ENCODE measurements at regions not wholly inside any gene's neighbourhood (a gene's known extent, or its start where the extent isn't known, plus 50 kb on each side); places are given as distances from the start of the nearest gene placed in this dataset.

GRCh38 chr15:77817434-77817833, 184.7 kb upstream of the LINGO1 start:
- Histone ChIP-seq H3K4me3 (ENCODE audit: low read length) (no peak overlapping the region), H3K36me3 (ENCODE audit: insufficient read depth, low read length) (no peaks in the 10 kb centered on the region), H3K9me3 (ENCODE audit: low read length) (no peaks in the 10 kb centered on the region), H3K4me1 (ENCODE audit: insufficient read depth, low read length) (no peaks in the 10 kb centered on the region), H3K27ac (ENCODE audit: low read depth, low read length) (no peak overlapping the region), H3K27me3 (ENCODE audit: insufficient read depth, low read length, poor library complexity, severe bottlenecking) (peaks cover 14% of the 10 kb centered on the region)
- POLR2A ChIA-PET, result no interaction called here
- Mint-ChIP-seq H3K27ac (no peak overlapping the region), H3K9me3 (no peaks in the 10 kb centered on the region), H3K4me1 (peaks cover 2 to 18% (median 5%) of the 10 kb centered on the region in 3 donors), H3K27me3 (peaks cover 30 to 48% of the 10 kb centered on the region in 2 donors), H3K36me3 (no peaks in the 10 kb centered on the region), H3K4me3 (peak overlapping the region in 1 of 7 donors; percentile 78)
- DNase-seq, result no peak
- CTCF ChIA-PET, result no interaction called here

- DNase-seq, result no peak
- H3K9me3 ChIP-seq (ENCODE audit: low read length), result no peaks in the 10 kb centered on the region
- H3K27ac ChIP-seq (ENCODE audit: low read depth, low read length), result no peak overlapping the region
- Mint-ChIP-seq H3K36me3 (no peaks in the 10 kb centered on the region), H3K4me1 (peaks cover 2 to 18% (median 5%) of the 10 kb centered on the region in 3 donors), H3K4me3 (peak overlapping the region in 1 of 7 donors; percentile 78), H3K27ac (peak overlapping the region in 1 of 8 donors; percentile 12), H3K9me3 (no peaks in the 10 kb centered on the region), H3K27me3 (peaks cover 28 to 43% of the 10 kb centered on the region in 2 donors)
- peaks cover 14% of the 10 kb centered on the region for H3K27me3 ChIP-seq (ENCODE audit: insufficient read depth, low read length, poor library complexity, severe bottlenecking)
- CTCF ChIA-PET, result no interaction called here
- H3K36me3 ChIP-seq (ENCODE audit: insufficient read depth, low read length), result no peaks in the 10 kb centered on the region
- H3K4me3 ChIP-seq (ENCODE audit: low read length), result no peak overlapping the region
- POLR2A ChIA-PET, result no interaction called here
- H3K4me1 ChIP-seq (ENCODE audit: insufficient read depth, low read length), result no peaks in the 10 kb centered on the region
Measured at GRCh38 chr15:77816983-77817382, 184.3 kb upstream of the LINGO1 start.

GRCh38 chr15:77815015-77815414, 182.3 kb upstream of the LINGO1 start:
- no peaks in the 10 kb centered on the region for H3K36me3 Mint-ChIP-seq
- no peak overlapping the region for H3K27ac Mint-ChIP-seq
- ChIA-PET POLR2A (no interaction called here), CTCF (no interaction called here)
- peaks cover 19 to 26% of the 10 kb centered on the region in 2 donors for H3K27me3 Mint-ChIP-seq
- Histone ChIP-seq H3K27me3 (ENCODE audit: insufficient read depth, low read length, poor library complexity, severe bottlenecking) (no peaks in the 10 kb centered on the region), H3K4me3 (ENCODE audit: low read length) (no peak overlapping the region), H3K27ac (ENCODE audit: low read depth, low read length) (no peak overlapping the region), H3K4me1 (ENCODE audit: insufficient read depth, low read length) (no peaks in the 10 kb centered on the region), H3K9me3 (ENCODE audit: low read length) (no peaks in the 10 kb centered on the region), H3K36me3 (ENCODE audit: insufficient read depth, low read length) (no peaks in the 10 kb centered on the region)
- no peaks in the 10 kb centered on the region for H3K9me3 Mint-ChIP-seq
- peaks cover 0 to 10% (median 2%) of the 10 kb centered on the region in 3 donors for H3K4me1 Mint-ChIP-seq
- no peak overlapping the region for H3K4me3 Mint-ChIP-seq
- DNase-seq, result no peak

GRCh38 chr15:77812664-77813063, 180.0 kb upstream of the LINGO1 start:
- Histone ChIP-seq H3K9me3 (ENCODE audit: low read length) (no peaks in the 10 kb centered on the region), H3K36me3 (ENCODE audit: insufficient read depth, low read length) (no peaks in the 10 kb centered on the region), H3K4me3 (ENCODE audit: low read length) (no peak overlapping the region), H3K27ac (ENCODE audit: low read depth, low read length) (no peak overlapping the region), H3K27me3 (ENCODE audit: insufficient read depth, low read length, poor library complexity, severe bottlenecking) (no peaks in the 10 kb centered on the region), H3K4me1 (ENCODE audit: insufficient read depth, low read length) (no peaks in the 10 kb centered on the region)
- no peak for DNase-seq
- Mint-ChIP-seq H3K27me3 (peaks cover 13 to 21% of the 10 kb centered on the region in 2 donors), H3K4me1 (peaks cover 0 to under 1% (median 0%) of the 10 kb centered on the region in 3 donors), H3K27ac (no peak overlapping the region), H3K4me3 (no peak overlapping the region), H3K36me3 (no peaks in the 10 kb centered on the region), H3K9me3 (no peaks in the 10 kb centered on the region)
- ChIA-PET CTCF (no interaction called here), POLR2A (no interaction called here)

- no peaks in the 10 kb centered on the region for H3K36me3 Mint-ChIP-seq
- no peaks in the 10 kb centered on the region for H3K36me3 ChIP-seq (ENCODE audit: insufficient read depth, low read length)
- H3K9me3 ChIP-seq (ENCODE audit: low read length), result no peaks in the 10 kb centered on the region
- CTCF ChIA-PET, result interaction anchor here (0.7 kb wide), 1 partner anchor 10 kb away, joined by 3 read pairs; no protein-coding TSS in a partner anchor
- no peaks in the 10 kb centered on the region for H3K4me1 ChIP-seq (ENCODE audit: insufficient read depth, low read length)
- H3K4me3 ChIP-seq (ENCODE audit: low read length), result no peak overlapping the region
- no peak for DNase-seq
- H3K27me3 ChIP-seq (ENCODE audit: insufficient read depth, low read length, poor library complexity, severe bottlenecking), result no peaks in the 10 kb centered on the region
- no peaks in the 10 kb centered on the region for H3K4me1 Mint-ChIP-seq
- peaks cover 10 to 13% of the 10 kb centered on the region in 2 donors for H3K27me3 Mint-ChIP-seq
- POLR2A ChIA-PET, result no interaction called here
- no peaks in the 10 kb centered on the region for H3K9me3 Mint-ChIP-seq
- no peak overlapping the region for H3K4me3 Mint-ChIP-seq
- H3K27ac Mint-ChIP-seq, result no peak overlapping the region
- no peak overlapping the region for H3K27ac ChIP-seq (ENCODE audit: low read depth, low read length)
Measured at GRCh38 chr15:77811270-77811669, 178.6 kb upstream of the LINGO1 start.

- Mint-ChIP-seq H3K4me1 (no peaks in the 10 kb centered on the region), H3K9me3 (no peaks in the 10 kb centered on the region), H3K36me3 (no peaks in the 10 kb centered on the region), H3K27me3 (peaks cover 4 to 7% of the 10 kb centered on the region in 2 donors), H3K4me3 (no peak overlapping the region), H3K27ac (no peak overlapping the region)
- no peaks in the 10 kb centered on the region for H3K27me3 ChIP-seq (ENCODE audit: insufficient read depth, low read length, poor library complexity, severe bottlenecking)
- H3K36me3 ChIP-seq (ENCODE audit: insufficient read depth, low read length), result no peaks in the 10 kb centered on the region
- no peak overlapping the region for H3K27ac ChIP-seq (ENCODE audit: low read depth, low read length)
- H3K4me1 ChIP-seq (ENCODE audit: insufficient read depth, low read length), result no peaks in the 10 kb centered on the region
- CTCF ChIA-PET, result no interaction called here
- DNase-seq, result no peak
- no peak overlapping the region for H3K4me3 ChIP-seq (ENCODE audit: low read length)
- no peaks in the 10 kb centered on the region for H3K9me3 ChIP-seq (ENCODE audit: low read length)
- POLR2A ChIA-PET, result no interaction called here
Measured at GRCh38 chr15:77810130-77810571, 177.4 kb upstream of the LINGO1 start.

GRCh38 chr15:77808581-77809177, 176.0 kb upstream of the LINGO1 start:
- no peaks in the 10 kb centered on the region for H3K4me1 ChIP-seq (ENCODE audit: insufficient read depth, low read length)
- POLR2A ChIA-PET, result no interaction called here
- Mint-ChIP-seq H3K27ac (peak overlapping the region in 2 of 8 donors; percentile 10 to 44), H3K9me3 (no peaks in the 10 kb centered on the region), H3K4me1 (no peaks in the 10 kb centered on the region), H3K36me3 (no peaks in the 10 kb centered on the region), H3K27me3 (peaks cover 4 to 7% of the 10 kb centered on the region in 2 donors), H3K4me3 (no peak overlapping the region)
- no peak overlapping the region for H3K4me3 ChIP-seq (ENCODE audit: low read length)
- no peak overlapping the region for H3K27ac ChIP-seq (ENCODE audit: low read depth, low read length)
- H3K27me3 ChIP-seq (ENCODE audit: insufficient read depth, low read length, poor library complexity, severe bottlenecking), result no peaks in the 10 kb centered on the region
- DNase-seq, result no peak
- H3K9me3 ChIP-seq (ENCODE audit: low read length), result no peaks in the 10 kb centered on the region
- H3K36me3 ChIP-seq (ENCODE audit: insufficient read depth, low read length), result no peaks in the 10 kb centered on the region
- CTCF ChIA-PET, result no interaction called here

GRCh38 chr15:77808075-77808474, 175.4 kb upstream of the LINGO1 start:
- ChIA-PET CTCF (no interaction called here), POLR2A (no interaction called here)
- Histone ChIP-seq H3K4me3 (ENCODE audit: low read length) (no peak overlapping the region), H3K36me3 (ENCODE audit: insufficient read depth, low read length) (no peaks in the 10 kb centered on the region), H3K4me1 (ENCODE audit: insufficient read depth, low read length) (no peaks in the 10 kb centered on the region), H3K27ac (ENCODE audit: low read depth, low read length) (no peak overlapping the region), H3K27me3 (ENCODE audit: insufficient read depth, low read length, poor library complexity, severe bottlenecking) (no peaks in the 10 kb centered on the region), H3K9me3 (ENCODE audit: low read length) (no peaks in the 10 kb centered on the region)
- DNase-seq, result no peak
- peaks cover 4 to 7% of the 10 kb centered on the region in 2 donors for H3K27me3 Mint-ChIP-seq
- no peak overlapping the region for H3K4me3 Mint-ChIP-seq
- H3K4me1 Mint-ChIP-seq, result no peaks in the 10 kb centered on the region
- no peak overlapping the region for H3K27ac Mint-ChIP-seq
- H3K36me3 Mint-ChIP-seq, result no peaks in the 10 kb centered on the region
- no peaks in the 10 kb centered on the region for H3K9me3 Mint-ChIP-seq

Data from CD8-positive, alpha-beta memory T cell (primary cell).